GM23338 (cell line): ENCODE measurements at regions not wholly inside any gene's neighbourhood (a gene's known extent, or its start where the extent isn't known, plus 50 kb on each side); places are given as distances from the start of the nearest gene placed in this dataset.

ENCODE experiments used
- ATAC-seq: fragments of 200-7000 bp; cut with Tn5 transposase; 3 replicates; pipeline ENCODE4 v1.9.1; 2020
- DNase-seq: peaks from one replicate; pipeline ENCODE4 v3.0.0-alpha.2; 2015; ENCODE audit warnings: low spot score
- H2AFZ ChIP-seq: fragments of 200-600 bp; sonication (generic); 2 replicates; pipeline ENCODE4 v1.8.0; 2016; ENCODE audit warnings: antibody characterized with exemption, mild to moderate bottlenecking, moderate library complexity
- H3F3A ChIP-seq: fragments of 200-600 bp; sonication (generic); replicated peaks from 2 replicates; pipeline ENCODE4 v1.8.0; 2017; ENCODE audit warnings: antibody characterized with exemption, mixed run types, low read depth
- H3K27ac ChIP-seq: fragments of 200-600 bp; sonication (generic); 2 replicates; pipeline ENCODE4 v1.6.1; 2016; ENCODE audit warnings: low read depth
- H3K27me3 ChIP-seq: fragments of 200-600 bp; sonication (generic); 2 replicates; pipeline ENCODE4 v1.8.0; 2016; ENCODE audit warnings: mild to moderate bottlenecking, mixed run types, moderate library complexity; ENCODE audit not compliant: insufficient read depth
- H3K36me3 ChIP-seq: fragments of 200-600 bp; sonication (generic); 2 replicates; pipeline ENCODE4 v1.8.0; 2016; ENCODE audit warnings: mild to moderate bottlenecking; ENCODE audit not compliant: insufficient read depth
- H3K4me1 ChIP-seq: fragments of 200-600 bp; sonication (generic); 2 replicates; pipeline ENCODE4 v1.8.0; 2016; ENCODE audit warnings: mild to moderate bottlenecking, moderate library complexity; ENCODE audit not compliant: insufficient read depth
- H3K4me2 ChIP-seq: fragments of 200-600 bp; sonication (generic); 2 replicates; pipeline ENCODE4 v1.7.1; 2017; ENCODE audit warnings: mixed run types
- H3K4me3 ChIP-seq: fragments of 200-600 bp; sonication (generic); 2 replicates; pipeline ENCODE4 v1.6.1; 2016; ENCODE audit warnings: mixed run types
- H3K79me2 ChIP-seq: fragments of 200-600 bp; sonication (generic); replicated peaks from 2 replicates; pipeline ENCODE4 v1.8.0; 2017; ENCODE audit warnings: mild to moderate bottlenecking; ENCODE audit not compliant: insufficient read depth
- H3K9me2 ChIP-seq: fragments of 200-600 bp; sonication (generic); 2 replicates; pipeline ENCODE4 v1.8.0; 2017; ENCODE audit not compliant: insufficient read depth
- H4K20me1 ChIP-seq: fragments of 200-600 bp; sonication (generic); replicated peaks from 2 replicates; pipeline ENCODE4 v1.8.0; 2017; ENCODE audit warnings: mild to moderate bottlenecking; ENCODE audit not compliant: insufficient read depth
- H3K27ac Mint-ChIP-seq: 2 replicates; pipeline ENCODE4 v1.8.0; 2020; ENCODE audit warnings: inconsistent platforms, mild to moderate bottlenecking, moderate library complexity, mixed read lengths
- H3K27me3 Mint-ChIP-seq: 3 replicates; pipeline ENCODE4 v1.8.0; 2022; ENCODE audit warnings: low read depth, mild to moderate bottlenecking, moderate library complexity, mixed read lengths, inconsistent platforms; ENCODE audit not compliant: insufficient read depth, poor library complexity
- H3K36me3 Mint-ChIP-seq: 3 replicates; pipeline ENCODE4 v1.8.0; 2021; ENCODE audit warnings: low read depth, mild to moderate bottlenecking, inconsistent platforms, moderate library complexity, mixed read lengths
- H3K4me1 Mint-ChIP-seq: 3 replicates; pipeline ENCODE4 v1.8.0; 2020; ENCODE audit warnings: mild to moderate bottlenecking, inconsistent platforms, mixed read lengths
- H3K4me3 Mint-ChIP-seq: 3 replicates; pipeline ENCODE4 v1.8.0; 2021; ENCODE audit warnings: moderate library complexity, mild to moderate bottlenecking, inconsistent platforms, mixed read lengths
- H3K9me3 Mint-ChIP-seq: 3 replicates; pipeline ENCODE4 v1.8.0; 2020; ENCODE audit warnings: moderate library complexity, mild to moderate bottlenecking, inconsistent platforms, mixed read lengths
- CREB1 ChIP-seq: fragments of 250-450 bp; sonication (Bioruptor Pico); IDR thresholded peaks from 2 replicates; pipeline ENCODE4 v1.5.0; 2020; ENCODE audit warnings: low read depth, mild to moderate bottlenecking, moderate library complexity
- EZH2 ChIP-seq: fragments of 200-600 bp; sonication (generic); IDR thresholded peaks from one replicate; pipeline ENCODE4 v1.8.0; 2017; ENCODE audit warnings: antibody characterized with exemption, mild to moderate bottlenecking, low read depth; ENCODE audit not compliant: unreplicated experiment
- JUNB ChIP-seq: IDR thresholded peaks from one replicate; pipeline ENCODE4 v1.6.1; 2016; ENCODE audit warnings: antibody characterized with exemption; ENCODE audit not compliant: unreplicated experiment
- NANOG ChIP-seq: IDR thresholded peaks from 2 replicates; pipeline ENCODE4 v1.6.1; 2016; ENCODE audit warnings: antibody characterized with exemption, borderline replicate concordance
- POLR2AphosphoS5 ChIP-seq: IDR thresholded peaks from 2 replicates; pipeline ENCODE4 v1.6.1; 2016; ENCODE audit warnings: antibody characterized with exemption, low read depth
- STAT1 ChIP-seq: IDR thresholded peaks from one replicate; pipeline ENCODE4 v1.6.1; 2016; ENCODE audit warnings: antibody characterized with exemption; ENCODE audit not compliant: unreplicated experiment
- ZNF114 ChIP-seq: fragments of 250-450 bp; sonication (Bioruptor Pico); IDR thresholded peaks from 2 replicates; pipeline ENCODE4 v1.5.0; 2020; ENCODE audit warnings: mild to moderate bottlenecking, moderate library complexity
- ZNF331 ChIP-seq: fragments of 250-450 bp; sonication (Bioruptor Pico); IDR thresholded peaks from 2 replicates; pipeline ENCODE4 v1.5.0; 2020; ENCODE audit warnings: low read depth, mild to moderate bottlenecking, moderate library complexity
- TF ChIP-seq, protein P1 (sequence below): fragments of 250-450 bp; sonication (Bioruptor Pico); IDR thresholded peaks from 2 replicates; pipeline ENCODE4 v1.5.0; 2020; ENCODE audit warnings: mild to moderate bottlenecking, moderate library complexity
- TF ChIP-seq, protein P2 (sequence below): IDR thresholded peaks from 2 replicates; pipeline ENCODE4 v1.6.1; 2016; ENCODE audit warnings: antibody characterized with exemption

DNA sequence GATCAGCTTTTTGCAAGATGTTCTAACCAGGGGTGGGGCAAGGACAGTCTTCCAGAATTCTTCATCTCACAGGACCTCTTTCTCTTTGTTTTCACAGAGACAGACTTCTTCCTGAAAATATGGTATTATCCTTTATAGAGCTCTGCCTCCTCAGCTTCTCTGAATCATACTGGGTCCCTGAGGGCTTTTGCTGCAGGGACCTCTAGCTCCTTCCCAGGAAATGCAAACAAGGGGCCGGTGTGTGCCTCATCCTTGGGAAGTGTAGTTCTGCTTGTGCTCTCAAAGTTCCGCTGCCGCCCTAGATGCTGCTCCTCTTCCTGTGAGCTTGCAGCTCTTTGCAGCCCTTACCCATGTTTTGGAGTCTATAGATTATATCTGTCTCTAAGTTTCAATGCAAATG, 99.5 kb upstream of the NPAS2 start (continued):
- TF ChIP-seq, protein P1, sequence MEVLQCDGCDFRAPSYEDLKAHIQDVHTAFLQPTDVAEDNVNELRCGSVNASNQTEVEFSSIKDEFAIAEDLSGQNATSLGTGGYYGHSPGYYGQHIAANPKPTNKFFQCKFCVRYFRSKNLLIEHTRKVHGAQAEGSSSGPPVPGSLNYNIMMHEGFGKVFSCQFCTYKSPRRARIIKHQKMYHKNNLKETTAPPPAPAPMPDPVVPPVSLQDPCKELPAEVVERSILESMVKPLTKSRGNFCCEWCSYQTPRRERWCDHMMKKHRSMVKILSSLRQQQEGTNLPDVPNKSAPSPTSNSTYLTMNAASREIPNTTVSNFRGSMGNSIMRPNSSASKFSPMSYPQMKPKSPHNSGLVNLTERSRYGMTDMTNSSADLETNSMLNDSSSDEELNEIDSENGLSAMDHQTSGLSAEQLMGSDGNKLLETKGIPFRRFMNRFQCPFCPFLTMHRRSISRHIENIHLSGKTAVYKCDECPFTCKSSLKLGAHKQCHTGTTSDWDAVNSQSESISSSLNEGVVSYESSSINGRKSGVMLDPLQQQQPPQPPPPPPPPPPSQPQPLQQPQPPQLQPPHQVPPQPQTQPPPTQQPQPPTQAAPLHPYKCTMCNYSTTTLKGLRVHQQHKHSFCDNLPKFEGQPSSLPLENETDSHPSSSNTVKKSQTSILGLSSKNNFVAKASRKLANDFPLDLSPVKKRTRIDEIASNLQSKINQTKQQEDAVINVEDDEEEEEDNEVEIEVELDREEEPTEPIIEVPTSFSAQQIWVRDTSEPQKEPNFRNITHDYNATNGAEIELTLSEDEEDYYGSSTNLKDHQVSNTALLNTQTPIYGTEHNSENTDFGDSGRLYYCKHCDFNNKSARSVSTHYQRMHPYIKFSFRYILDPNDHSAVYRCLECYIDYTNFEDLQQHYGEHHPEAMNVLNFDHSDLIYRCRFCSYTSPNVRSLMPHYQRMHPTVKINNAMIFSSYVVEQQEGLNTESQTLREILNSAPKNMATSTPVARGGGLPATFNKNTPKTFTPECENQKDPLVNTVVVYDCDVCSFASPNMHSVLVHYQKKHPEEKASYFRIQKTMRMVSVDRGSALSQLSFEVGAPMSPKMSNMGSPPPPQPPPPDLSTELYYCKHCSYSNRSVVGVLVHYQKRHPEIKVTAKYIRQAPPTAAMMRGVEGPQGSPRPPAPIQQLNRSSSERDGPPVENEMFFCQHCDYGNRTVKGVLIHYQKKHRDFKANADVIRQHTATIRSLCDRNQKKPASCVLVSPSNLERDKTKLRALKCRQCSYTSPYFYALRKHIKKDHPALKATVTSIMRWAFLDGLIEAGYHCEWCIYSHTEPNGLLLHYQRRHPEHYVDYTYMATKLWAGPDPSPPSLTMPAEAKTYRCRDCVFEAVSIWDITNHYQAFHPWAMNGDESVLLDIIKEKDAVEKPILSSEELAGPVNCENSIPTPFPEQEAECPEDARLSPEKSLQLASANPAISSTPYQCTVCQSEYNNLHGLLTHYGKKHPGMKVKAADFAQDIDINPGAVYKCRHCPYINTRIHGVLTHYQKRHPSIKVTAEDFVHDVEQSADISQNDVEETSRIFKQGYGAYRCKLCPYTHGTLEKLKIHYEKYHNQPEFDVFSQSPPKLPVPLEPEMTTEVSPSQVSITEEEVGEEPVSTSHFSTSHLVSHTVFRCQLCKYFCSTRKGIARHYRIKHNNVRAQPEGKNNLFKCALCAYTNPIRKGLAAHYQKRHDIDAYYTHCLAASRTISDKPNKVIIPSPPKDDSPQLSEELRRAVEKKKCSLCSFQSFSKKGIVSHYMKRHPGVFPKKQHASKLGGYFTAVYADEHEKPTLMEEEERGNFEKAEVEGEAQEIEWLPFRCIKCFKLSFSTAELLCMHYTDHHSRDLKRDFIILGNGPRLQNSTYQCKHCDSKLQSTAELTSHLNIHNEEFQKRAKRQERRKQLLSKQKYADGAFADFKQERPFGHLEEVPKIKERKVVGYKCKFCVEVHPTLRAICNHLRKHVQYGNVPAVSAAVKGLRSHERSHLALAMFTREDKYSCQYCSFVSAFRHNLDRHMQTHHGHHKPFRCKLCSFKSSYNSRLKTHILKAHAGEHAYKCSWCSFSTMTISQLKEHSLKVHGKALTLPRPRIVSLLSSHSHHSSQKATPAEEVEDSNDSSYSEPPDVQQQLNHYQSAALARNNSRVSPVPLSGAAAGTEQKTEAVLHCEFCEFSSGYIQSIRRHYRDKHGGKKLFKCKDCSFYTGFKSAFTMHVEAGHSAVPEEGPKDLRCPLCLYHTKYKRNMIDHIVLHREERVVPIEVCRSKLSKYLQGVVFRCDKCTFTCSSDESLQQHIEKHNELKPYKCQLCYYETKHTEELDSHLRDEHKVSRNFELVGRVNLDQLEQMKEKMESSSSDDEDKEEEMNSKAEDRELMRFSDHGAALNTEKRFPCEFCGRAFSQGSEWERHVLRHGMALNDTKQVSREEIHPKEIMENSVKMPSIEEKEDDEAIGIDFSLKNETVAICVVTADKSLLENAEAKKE, result no peak
- TF ChIP-seq STAT1 (no peak), ZNF114 (CRISPR knock-in tag) (no peak), NANOG (no peak)
- TF ChIP-seq, protein P2, sequence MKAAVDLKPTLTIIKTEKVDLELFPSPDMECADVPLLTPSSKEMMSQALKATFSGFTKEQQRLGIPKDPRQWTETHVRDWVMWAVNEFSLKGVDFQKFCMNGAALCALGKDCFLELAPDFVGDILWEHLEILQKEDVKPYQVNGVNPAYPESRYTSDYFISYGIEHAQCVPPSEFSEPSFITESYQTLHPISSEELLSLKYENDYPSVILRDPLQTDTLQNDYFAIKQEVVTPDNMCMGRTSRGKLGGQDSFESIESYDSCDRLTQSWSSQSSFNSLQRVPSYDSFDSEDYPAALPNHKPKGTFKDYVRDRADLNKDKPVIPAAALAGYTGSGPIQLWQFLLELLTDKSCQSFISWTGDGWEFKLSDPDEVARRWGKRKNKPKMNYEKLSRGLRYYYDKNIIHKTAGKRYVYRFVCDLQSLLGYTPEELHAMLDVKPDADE, result no peak

DNA sequence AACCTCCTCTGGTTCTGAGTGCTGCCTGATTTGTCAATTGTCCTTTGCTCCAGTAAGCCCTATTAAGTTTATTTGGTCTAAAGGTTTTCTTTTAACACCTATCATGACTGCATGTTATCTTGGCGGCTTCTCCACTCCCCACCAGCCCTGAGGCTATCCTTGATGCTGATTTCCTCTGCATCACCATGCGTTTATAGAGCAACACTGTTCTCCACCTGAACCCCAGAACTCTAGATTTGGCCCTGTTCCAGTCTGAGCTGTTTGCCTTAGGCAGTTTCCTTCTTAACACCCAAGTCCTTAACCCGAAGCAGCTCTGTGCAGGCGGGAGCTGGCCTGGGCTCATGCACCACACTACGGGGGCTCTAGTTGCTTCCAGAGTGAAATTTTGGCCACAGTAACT, 98.2 kb upstream of the NPAS2 start:
- H3K27me3 Mint-ChIP-seq, result no peaks in the 10 kb centered on the region
- no peak for DNase-seq
- ATAC-seq, result no peak
- TF ChIP-seq, protein P1, result no peak
- no peak for TF ChIP-seq POLR2AphosphoS5
- no peak for TF ChIP-seq JUNB
- no peak for TF ChIP-seq EZH2
- TF ChIP-seq ZNF331 (CRISPR knock-in tag), result no peak
- no peak for TF ChIP-seq NANOG
- TF ChIP-seq ZNF114 (CRISPR knock-in tag), result no peak
- no peak for TF ChIP-seq CREB1 (CRISPR knock-in tag)

More for the DNA sequence above, 98.2 kb upstream of the NPAS2 start:
- no peaks in the 10 kb centered on the region for H3K27me3 ChIP-seq
- H3K79me2 ChIP-seq, result no peaks in the 10 kb centered on the region
- H2AFZ ChIP-seq, result no peak overlapping the region
- Mint-ChIP-seq H3K4me1 (peaks cover 10% of the 10 kb centered on the region), H3K4me3 (no peak overlapping the region), H3K27ac (no peak overlapping the region), H3K9me3 (no peaks in the 10 kb centered on the region), H3K36me3 (no peaks in the 10 kb centered on the region)
- H3K27ac ChIP-seq, result no peak overlapping the region
- H4K20me1 ChIP-seq, result no peaks in the 10 kb centered on the region
- no peaks in the 10 kb centered on the region for H3K9me2 ChIP-seq
- no peak overlapping the region for H3K4me3 ChIP-seq
- H3K4me1 ChIP-seq, result peaks cover 7% of the 10 kb centered on the region
- H3F3A ChIP-seq, result no peaks in the 10 kb centered on the region
- no peak overlapping the region for H3K4me2 ChIP-seq
- no peaks in the 10 kb centered on the region for H3K36me3 ChIP-seq
